IMR-90 (cell line): ENCODE measurements at regions not wholly inside any gene's neighbourhood (a gene's known extent, or its start where the extent isn't known, plus 50 kb on each side); places are given as distances from the start of the nearest gene placed in this dataset.

Experiments used
- ATAC-seq: fragments of 200-7000 bp; cut with Tn5 transposase; 2 replicates; pipeline ENCODE4 v1.9.1; 2020; ENCODE audit warnings: low read depth, mild to moderate bottlenecking, moderate library complexity
- BruUV-seq: library from RNA; stranded (reverse); fragments of 400-500 nt; replicated peaks from 2 replicates; lab custom pipeline; 2021; lab: Mats Ljungman, UMichigan
- CTCF ChIA-PET: fragments of 300-600 bp; formaldehyde crosslinking; extraction: SDS; loops from one replicate; lab custom pipeline; 2021; ENCODE audit warnings: antibody characterized with exemption; lab: Yijun Ruan, JAX
- POLR2A ChIA-PET: fragments of 300-600 bp; sonication (Branson Sonifier 250); formaldehyde crosslinking; loops from one replicate; lab custom pipeline; 2022; ENCODE audit warnings: antibody characterized with exemption; ENCODE audit not compliant: unreplicated experiment; lab: Charles Lee
- DNase-seq: peaks from one replicate; pipeline ENCODE4 v3.0.0; 2013
- H2AFZ ChIP-seq: replicated peaks from 2 replicates; pipeline ENCODE3; 2013; ENCODE audit warnings: low read length, mild to moderate bottlenecking; ENCODE audit not compliant: poor library complexity
- H2AK5ac ChIP-seq: 2 replicates; pipeline ENCODE4 v1.6.1; 2013; ENCODE audit warnings: low read depth, low read length, inconsistent platforms
- H2AK9ac ChIP-seq: replicated peaks from 2 replicates; pipeline ENCODE3; 2013; ENCODE audit warnings: mild to moderate bottlenecking, low read depth, low read length, moderate library complexity; ENCODE audit not compliant: poor library complexity
- H2BK120ac ChIP-seq: 2 replicates; pipeline ENCODE4 v1.6.1; 2013; ENCODE audit warnings: low read depth, low read length, inconsistent platforms
- H2BK15ac ChIP-seq: 3 replicates; pipeline ENCODE4 v1.6.1; 2013; ENCODE audit warnings: low read depth, low read length, inconsistent platforms
- H2BK20ac ChIP-seq: 2 replicates; pipeline ENCODE4 v1.6.1; 2013; ENCODE audit warnings: low read depth, mild to moderate bottlenecking, inconsistent platforms, low read length, moderate library complexity
- H2BK5ac ChIP-seq: 2 replicates; pipeline ENCODE4 v1.6.1; 2013; ENCODE audit warnings: mild to moderate bottlenecking, low read depth, low read length, inconsistent platforms; ENCODE audit not compliant: poor library complexity, severe bottlenecking
- H3K14ac ChIP-seq: replicated peaks from 2 replicates; pipeline ENCODE4 v1.6.1; 2013; ENCODE audit warnings: low read depth, low read length, inconsistent platforms
- H3K18ac ChIP-seq: 2 replicates; pipeline ENCODE4 v1.6.1; 2013; ENCODE audit warnings: low read depth, low read length, control low read depth
- H3K23ac ChIP-seq: 2 replicates; pipeline ENCODE4 v1.6.1; 2013; ENCODE audit warnings: low read depth, low read length, inconsistent platforms
- H3K27ac ChIP-seq: 2 replicates; pipeline ENCODE4 v1.5.1; 2013; ENCODE audit warnings: mild to moderate bottlenecking, control low read depth, low read length; ENCODE audit not compliant: insufficient read depth
- H3K27me3 ChIP-seq: 2 replicates; pipeline ENCODE4 v1.6.1; 2013; ENCODE audit warnings: low read length; ENCODE audit not compliant: control insufficient read depth, insufficient read depth
- H3K36me3 ChIP-seq: 2 replicates; pipeline ENCODE4 v1.6.1; 2013; ENCODE audit warnings: low read length, mixed read lengths; ENCODE audit not compliant: control insufficient read depth, insufficient read depth
- H3K4ac ChIP-seq: 2 replicates; pipeline ENCODE4 v1.6.1; 2013; ENCODE audit warnings: low read depth, low read length, inconsistent platforms
- H3K4me1 ChIP-seq: 2 replicates; pipeline ENCODE4 v1.6.1; 2013; ENCODE audit warnings: low read length, mixed read lengths; ENCODE audit not compliant: control insufficient read depth, insufficient read depth
- H3K4me2 ChIP-seq: 2 replicates; pipeline ENCODE4 v1.6.1; 2013; ENCODE audit warnings: low read depth, mild to moderate bottlenecking, control low read depth, low read length, moderate library complexity
- H3K4me3 ChIP-seq: 2 replicates; pipeline ENCODE4 v1.5.1; 2013; ENCODE audit warnings: low read depth, mild to moderate bottlenecking, control low read depth, low read length, moderate library complexity; ENCODE audit not compliant: insufficient read depth
- H3K56ac ChIP-seq: 2 replicates; pipeline ENCODE4 v1.6.1; 2013; ENCODE audit warnings: low read length, inconsistent platforms; ENCODE audit not compliant: insufficient read depth; ENCODE audit errors: extremely low read depth
- H3K79me1 ChIP-seq, 2 experiments: 2 replicates each; pipeline ENCODE4 v1.6.1; 2013; ENCODE audit warnings: low read length in 2 of 2, inconsistent platforms in 1 of 2, low read depth in 1 of 2
- H3K9ac ChIP-seq: 2 replicates; pipeline ENCODE4 v1.6.1; 2013; ENCODE audit warnings: low read depth, low read length, control low read depth
- H3K9me1 ChIP-seq: 2 replicates; pipeline ENCODE4 v1.6.1; 2013; ENCODE audit warnings: low read length, inconsistent platforms; ENCODE audit not compliant: insufficient read depth
- H3K9me3 ChIP-seq: 2 replicates; pipeline ENCODE4 v1.6.1; 2013; ENCODE audit warnings: low read length; ENCODE audit not compliant: control insufficient read depth, insufficient read depth
- H4K20me1 ChIP-seq: 2 replicates; pipeline ENCODE4 v1.6.1; 2013; ENCODE audit warnings: low read length, inconsistent platforms; ENCODE audit not compliant: insufficient read depth
- H4K5ac ChIP-seq: 2 replicates; pipeline ENCODE4 v1.6.1; 2013; ENCODE audit warnings: mild to moderate bottlenecking, low read depth, low read length, control low read depth
- H4K8ac ChIP-seq, 2 experiments: 2 replicates each; pipeline ENCODE4 v1.6.1; 2013; ENCODE audit warnings: low read depth in 2 of 2, low read length in 2 of 2, control low read depth in 1 of 2, inconsistent platforms in 1 of 2
- H4K91ac ChIP-seq: 2 replicates; pipeline ENCODE4 v1.6.1; 2013; ENCODE audit warnings: low read depth, low read length, inconsistent platforms; ENCODE audit not compliant: insufficient read depth
- BHLHE40 ChIP-seq: fragments of 150-350 bp; IDR thresholded peaks from 2 replicates; pipeline ENCODE4 v1.6.1; 2016; ENCODE audit warnings: mild to moderate bottlenecking, low read depth, low read length
- CEBPB ChIP-seq: IDR thresholded peaks from 2 replicates; pipeline ENCODE4 v1.6.1; 2012; ENCODE audit warnings: low read depth, low read length, improper control_type of control experiment
- CHD1 ChIP-seq: IDR thresholded peaks from 2 replicates; pipeline ENCODE4 v1.6.1; 2012; ENCODE audit warnings: low read depth, low read length, improper control_type of control experiment
- CTCF ChIP-seq: conservative IDR thresholded peaks from 2 replicates; pipeline ENCODE4 v1.5.1; 2012; ENCODE audit warnings: mild to moderate bottlenecking, low read depth, low read length, improper control_type of control experiment
- ELK1 ChIP-seq: fragments of 150-350 bp; IDR thresholded peaks from 2 replicates; pipeline ENCODE4 v1.6.1; 2016; ENCODE audit warnings: low read depth, mild to moderate bottlenecking, low read length, moderate library complexity, borderline replicate concordance
- FOS ChIP-seq: fragments of 150-350 bp; IDR thresholded peaks from 2 replicates; pipeline ENCODE4 v1.6.1; 2016; ENCODE audit warnings: low read depth, low read length
- MAFK ChIP-seq: IDR thresholded peaks from 2 replicates; pipeline ENCODE4 v1.6.1; 2012; ENCODE audit warnings: low read depth, low read length, improper control_type of control experiment
- MAZ ChIP-seq: IDR thresholded peaks from 2 replicates; pipeline ENCODE4 v1.6.1; 2012; ENCODE audit warnings: low read depth, mild to moderate bottlenecking, low read length, improper control_type of control experiment, moderate library complexity, borderline replicate concordance
- MXI1 ChIP-seq: IDR thresholded peaks from 2 replicates; pipeline ENCODE4 v1.6.1; 2012; ENCODE audit warnings: low read depth, mild to moderate bottlenecking, low read length, moderate library complexity, borderline replicate concordance
- NFE2L2 ChIP-seq: fragments of 150-350 bp; IDR thresholded peaks from 2 replicates; pipeline ENCODE4 v1.6.1; 2016; ENCODE audit warnings: low read depth, mild to moderate bottlenecking, low read length
- POLR2A ChIP-seq: IDR thresholded peaks from 2 replicates; pipeline ENCODE4 v1.6.1; 2012; ENCODE audit warnings: mild to moderate bottlenecking, low read depth, low read length
- RAD21 ChIP-seq: IDR thresholded peaks from 2 replicates; pipeline ENCODE4 v1.6.1; 2012; ENCODE audit warnings: low read length, improper control_type of control experiment
- RCOR1 ChIP-seq: IDR thresholded peaks from 2 replicates; pipeline ENCODE4 v1.6.1; 2012; ENCODE audit warnings: mild to moderate bottlenecking, low read length, improper control_type of control experiment; ENCODE audit not compliant: insufficient replicate concordance
- RFX5 ChIP-seq: IDR thresholded peaks from 2 replicates; pipeline ENCODE4 v1.8.0; 2012; ENCODE audit warnings: low read depth, mild to moderate bottlenecking, low read length, moderate library complexity
- SMC3 ChIP-seq: fragments of 150-350 bp; IDR thresholded peaks from 2 replicates; pipeline ENCODE4 v1.6.1; 2016; ENCODE audit warnings: low read depth, mild to moderate bottlenecking, antibody characterized with exemption, low read length, moderate library complexity
- USF2 ChIP-seq: fragments of 150-350 bp; IDR thresholded peaks from 2 replicates; pipeline ENCODE4 v1.6.1; 2017; ENCODE audit warnings: mild to moderate bottlenecking, antibody characterized with exemption, low read length, low read depth
- WGBS, 2 experiments: methylation state at CpG; one replicate each; pipeline versions ENCODE4 v1.1.5 to v1.1.7; 2013; ENCODE audit warnings: missing lambda C conversion rate in 2 of 2; ENCODE audit not compliant: insufficient read length in 1 of 2; ENCODE audit errors: extremely low coverage in 2 of 2; 5-methylcytosine and 5-hydroxymethylcytosine counted together
- dilution Hi-C: fragments of 300-500 bp; cut with HindIII; formaldehyde crosslinking; loops from one replicate; pipeline ENCODE4 v1.14.3; 2018; ENCODE audit warnings: low sequenced_read_pairs; ENCODE audit not compliant: unreplicated experiment
- in situ Hi-C: fragments of 300-500 bp; cut with MboI; formaldehyde crosslinking; loops from 3 replicates; pipeline ENCODE4 v1.14.3; 2019; ENCODE audit warnings: low sequenced_read_pairs, inconsistent platforms, mixed read lengths
- intact Hi-C: fragments of 100-400 bp; cut with micrococcal nuclease; formaldehyde crosslinking; loops from 2 replicates; pipeline ENCODE4 v1.10.0; 2022

- WGBS, 2 experiments = 75% methylated on average over 2 of the region's 16 CpGs; no CpG with 5 or more reads in 1 of the 2 experiments
- Histone ChIP-seq H3K36me3 (no peaks in the 10 kb centered on the region), H3K4me1 (no peaks in the 10 kb centered on the region), H4K20me1 (no peaks in the 10 kb centered on the region), H2AFZ (no peak overlapping the region), H3K56ac (no peak overlapping the region), H2BK5ac (no peak overlapping the region), H2BK15ac (no peak overlapping the region), H3K14ac (no peak overlapping the region), H4K91ac (no peak overlapping the region), H3K79me1 (no peaks in the 10 kb centered on the region), H4K8ac (no peak overlapping the region), H3K4me2 (no peak overlapping the region), H2AK9ac (no peak overlapping the region), H3K18ac (no peak overlapping the region), H4K5ac (no peak overlapping the region), H2AK5ac (no peak overlapping the region), H3K27ac (no peak overlapping the region), H2BK20ac (no peak overlapping the region), H2BK120ac (no peak overlapping the region), H3K9me3 (peaks cover 41% of the 10 kb centered on the region), H3K9ac (no peak overlapping the region), H3K27me3 (no peaks in the 10 kb centered on the region), H3K23ac (no peak overlapping the region), H3K4me3 (no peak overlapping the region), H3K4ac (no peak overlapping the region), H3K9me1 (no peaks in the 10 kb centered on the region)
- ChIA-PET POLR2A (no interaction called here), CTCF (no interaction called here)
- TF ChIP-seq NFE2L2 (no peak), MAFK (no peak), BHLHE40 (no peak), RAD21 (no peak), RCOR1 (no peak), ELK1 (no peak), POLR2A (no peak), RFX5 (no peak), CEBPB (no peak), SMC3 (no peak), FOS (no peak), USF2 (no peak), MXI1 (no peak), CHD1 (no peak), CTCF (no peak), MAZ (no peak)
- no peak for ATAC-seq
- intact Hi-C loops (no loop called here), in situ Hi-C loops (no loop called here), dilution Hi-C loops (no loop called here)
- BruUV-seq = no TSS peak
- no peak for DNase-seq
Measured at GRCh38 chr13:111944171-111944583, 122.8 kb upstream of the SOX1 start.
